ENCODE measurements at regions not wholly inside any gene's neighbourhood (a gene's known extent, or its start where the extent isn't known, plus 50 kb on each side); places are given as distances from the start of the nearest gene placed in this dataset.
"Not testable (repeated sequence)": the region's sequence is repeated elsewhere in the genome, so short reads cannot be mapped to it uniquely, and the experiment has no call there.

- Histone ChIP-seq H3K27ac (no peak overlapping the region), H3K27me3 (no peaks in the 10 kb centered on the region), H3K36me3 (no peaks in the 10 kb centered on the region), H3K9me3 (no peaks in the 10 kb centered on the region), H3K4me1 (no peaks in the 10 kb centered on the region), H3K4me3 (no peak overlapping the region)
- TF ChIP-seq POLR2A (IDR thresholded peaks at IDR 0.05) (no peak), POLR2AphosphoS5 (IDR thresholded peaks at IDR 0.05) (no peak)
- TF ChIP-seq, protein P1, sequence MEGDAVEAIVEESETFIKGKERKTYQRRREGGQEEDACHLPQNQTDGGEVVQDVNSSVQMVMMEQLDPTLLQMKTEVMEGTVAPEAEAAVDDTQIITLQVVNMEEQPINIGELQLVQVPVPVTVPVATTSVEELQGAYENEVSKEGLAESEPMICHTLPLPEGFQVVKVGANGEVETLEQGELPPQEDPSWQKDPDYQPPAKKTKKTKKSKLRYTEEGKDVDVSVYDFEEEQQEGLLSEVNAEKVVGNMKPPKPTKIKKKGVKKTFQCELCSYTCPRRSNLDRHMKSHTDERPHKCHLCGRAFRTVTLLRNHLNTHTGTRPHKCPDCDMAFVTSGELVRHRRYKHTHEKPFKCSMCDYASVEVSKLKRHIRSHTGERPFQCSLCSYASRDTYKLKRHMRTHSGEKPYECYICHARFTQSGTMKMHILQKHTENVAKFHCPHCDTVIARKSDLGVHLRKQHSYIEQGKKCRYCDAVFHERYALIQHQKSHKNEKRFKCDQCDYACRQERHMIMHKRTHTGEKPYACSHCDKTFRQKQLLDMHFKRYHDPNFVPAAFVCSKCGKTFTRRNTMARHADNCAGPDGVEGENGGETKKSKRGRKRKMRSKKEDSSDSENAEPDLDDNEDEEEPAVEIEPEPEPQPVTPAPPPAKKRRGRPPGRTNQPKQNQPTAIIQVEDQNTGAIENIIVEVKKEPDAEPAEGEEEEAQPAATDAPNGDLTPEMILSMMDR (IDR thresholded peaks at IDR 0.05), result no peak
- intact Hi-C loops (cut with DNase I; ENCODE audit: low total_unique reads), result no loop called here
- DNase-seq (ENCODE audit: low spot score in 2 of 2), result no peak
Observed at GRCh38 chr9:73089304-73089985, 62.2 kb upstream of the ANXA1 start.

DNA sequence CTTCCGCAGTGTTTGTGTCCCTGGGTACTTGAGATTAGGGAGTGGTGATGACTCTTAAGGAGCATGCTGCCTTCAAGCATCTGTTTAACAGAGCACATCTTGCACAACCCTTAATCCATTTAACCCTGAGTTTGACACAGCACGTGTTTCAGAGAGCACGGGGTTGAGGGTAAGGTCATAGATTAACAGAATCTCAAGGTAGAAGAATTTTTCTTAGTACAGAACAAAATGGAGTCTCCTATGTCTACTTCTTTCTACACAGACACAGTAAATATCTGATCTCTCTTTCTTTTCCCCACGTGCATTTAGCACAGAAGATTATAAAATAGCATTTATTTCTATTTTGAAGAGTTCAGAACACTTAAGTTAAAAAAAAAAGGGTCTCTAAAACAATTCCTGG is 63.8 kb upstream of the ANXA1 start:
- H3K36me3 ChIP-seq; H3K27me3 ChIP-seq; H3K4me3 ChIP-seq; H3K27ac ChIP-seq; DNase-seq (ENCODE audit: low spot score in 2 of 2); H3K4me1 ChIP-seq; H3K9me3 ChIP-seq; intact Hi-C loops (cut with DNase I; ENCODE audit: low total_unique reads): not testable (repeated sequence)

DNA sequence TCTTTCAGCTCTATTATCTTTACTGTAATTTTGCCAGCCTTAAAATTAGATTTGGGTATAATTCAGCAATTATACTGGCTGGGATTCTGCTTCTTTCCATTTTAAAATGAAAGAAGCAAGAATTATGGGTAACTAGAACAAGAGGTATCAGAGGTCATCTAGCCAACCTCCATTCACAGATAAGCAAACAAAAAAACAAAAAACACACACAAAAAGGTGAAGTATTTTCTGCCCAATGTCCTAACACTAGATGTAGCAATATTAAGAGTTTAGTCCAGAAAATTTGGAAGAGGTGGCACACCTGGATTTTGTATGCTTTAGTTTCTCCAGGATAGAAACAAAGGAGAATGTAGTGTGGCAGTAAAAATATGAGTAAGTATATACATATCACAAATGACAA is 68.1 kb upstream of the ANXA1 start:
- Histone ChIP-seq H3K9me3 (no peaks in the 10 kb centered on the region), H3K36me3 (no peaks in the 10 kb centered on the region), H3K27ac (no peak overlapping the region), H3K27me3 (no peaks in the 10 kb centered on the region), H3K4me3 (no peak overlapping the region), H3K4me1 (no peaks in the 10 kb centered on the region)
- intact Hi-C loops (cut with DNase I; ENCODE audit: low total_unique reads), result no loop called here
- no peak for DNase-seq (ENCODE audit: low spot score in 2 of 2)
- TF ChIP-seq POLR2AphosphoS5 (IDR thresholded peaks at IDR 0.05) (no peak), POLR2A (IDR thresholded peaks at IDR 0.05) (no peak)
- TF ChIP-seq, protein P1 (IDR thresholded peaks at IDR 0.05), result no peak

DNA sequence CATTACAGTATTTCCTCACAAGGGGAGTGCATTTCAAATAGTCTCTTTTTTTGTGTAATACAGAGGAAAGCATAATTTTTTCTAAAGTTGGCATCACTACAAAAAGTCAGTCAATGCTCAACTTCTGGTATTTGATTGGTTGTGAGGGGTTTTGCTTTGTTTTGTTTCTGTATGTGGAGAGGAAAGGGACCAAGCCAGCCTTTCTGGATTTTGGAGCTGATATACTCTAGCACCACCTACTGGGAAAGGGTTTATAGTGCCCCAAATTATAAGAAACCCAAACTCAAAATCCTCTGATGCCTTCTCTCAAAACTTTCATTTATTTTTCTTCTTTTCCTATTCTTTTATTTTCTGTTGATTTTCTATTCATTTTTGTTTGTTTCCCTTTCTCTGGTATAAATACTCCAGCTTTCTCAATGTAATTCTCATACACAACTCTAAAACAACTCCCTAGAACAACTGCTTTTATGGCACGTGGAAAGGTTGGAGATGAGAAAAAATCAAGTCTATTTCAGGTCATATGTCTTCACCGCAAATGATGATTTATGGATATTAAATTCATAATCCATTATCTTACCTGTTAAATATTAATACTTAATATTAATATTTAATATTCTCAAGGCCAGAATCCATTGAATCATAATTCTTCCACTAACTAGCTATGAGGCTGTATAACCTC is 69.5 kb upstream of the ANXA1 start:
- no peak overlapping the region for H3K4me3 ChIP-seq
- no peak overlapping the region for H3K27ac ChIP-seq
- no peaks in the 10 kb centered on the region for H3K9me3 ChIP-seq
- H3K27me3 ChIP-seq, result no peaks in the 10 kb centered on the region
- TF ChIP-seq, protein P1 (IDR thresholded peaks at IDR 0.05), result peak; percentile 60 to 72 (median 65)
- TF ChIP-seq POLR2A (IDR thresholded peaks at IDR 0.05), result no peak
- no peaks in the 10 kb centered on the region for H3K36me3 ChIP-seq
- no peaks in the 10 kb centered on the region for H3K4me1 ChIP-seq
- intact Hi-C loops (cut with DNase I; ENCODE audit: low total_unique reads), result no loop called here
- DNase-seq (ENCODE audit: low spot score in 2 of 2), result no peak

- no peaks in the 10 kb centered on the region for H3K9me3 ChIP-seq
- no peak for DNase-seq (ENCODE audit: low spot score in 2 of 2)
- H3K4me1 ChIP-seq, result no peaks in the 10 kb centered on the region
- no peak overlapping the region for H3K4me3 ChIP-seq
- H3K36me3 ChIP-seq, result no peaks in the 10 kb centered on the region
- peak overlapping the region in 1 of 2 donors; percentile 4 for H3K27ac ChIP-seq
- H3K27me3 ChIP-seq, result no peaks in the 10 kb centered on the region
- intact Hi-C loops (cut with DNase I; ENCODE audit: low total_unique reads), result no loop called here
- TF ChIP-seq, protein P1 (IDR thresholded peaks at IDR 0.05), result no peak
- TF ChIP-seq POLR2AphosphoS5 (IDR thresholded peaks at IDR 0.05), result no peak
- no peak for TF ChIP-seq POLR2A (IDR thresholded peaks at IDR 0.05)
Observed at GRCh38 chr9:73080110-73080694, 71.5 kb upstream of the ANXA1 start.
